GM18909 (cell line): ENCODE measurements at regions not wholly inside any gene's neighbourhood (a gene's known extent, or its start where the extent isn't known, plus 50 kb on each side); places are given as distances from the start of the nearest gene placed in this dataset.

Experiments used
- ATAC-seq: cut with Tn5 transposase; IDR thresholded peaks from one replicate; pipeline ENCODE4 v1.9.1; 2021; ENCODE audit warnings: mild to moderate bottlenecking; ENCODE audit not compliant: unreplicated experiment, poor library complexity

GRCh38 chr18:47604021-47604420, 326.4 kb downstream of the SMAD2 start:
- no peak for ATAC-seq

DNA sequence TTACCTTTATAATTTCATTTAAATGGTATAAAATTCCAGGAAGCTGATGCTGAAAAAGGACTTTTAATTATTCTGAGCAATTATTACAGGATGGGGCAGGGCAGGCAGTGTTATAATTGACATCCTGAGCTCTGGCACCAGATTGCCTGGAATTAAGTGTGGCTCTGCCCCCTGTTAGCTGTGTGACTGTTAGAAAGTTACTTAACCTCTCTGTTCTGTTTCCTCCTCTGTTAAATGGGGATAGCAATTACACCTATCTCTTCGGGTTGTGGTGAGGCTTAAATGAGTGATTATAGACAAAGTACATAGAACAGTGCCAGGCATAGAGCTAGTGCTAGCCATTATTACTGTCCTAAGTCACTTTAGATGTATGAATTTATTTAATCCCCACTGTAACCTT, 327.3 kb downstream of the SMAD2 start:
- ATAC-seq = no peak

GRCh38 chr18:47602273-47602897, 328.1 kb downstream of the SMAD2 start:
- ATAC-seq = no peak

- no peak for ATAC-seq
These were observed 328.7 kb downstream of the SMAD2 start for GRCh38 chr18:47601581-47602272.

GRCh38 chr18:47595831-47596501, 334.5 kb downstream of the SMAD2 start:
- no peak for ATAC-seq

DNA sequence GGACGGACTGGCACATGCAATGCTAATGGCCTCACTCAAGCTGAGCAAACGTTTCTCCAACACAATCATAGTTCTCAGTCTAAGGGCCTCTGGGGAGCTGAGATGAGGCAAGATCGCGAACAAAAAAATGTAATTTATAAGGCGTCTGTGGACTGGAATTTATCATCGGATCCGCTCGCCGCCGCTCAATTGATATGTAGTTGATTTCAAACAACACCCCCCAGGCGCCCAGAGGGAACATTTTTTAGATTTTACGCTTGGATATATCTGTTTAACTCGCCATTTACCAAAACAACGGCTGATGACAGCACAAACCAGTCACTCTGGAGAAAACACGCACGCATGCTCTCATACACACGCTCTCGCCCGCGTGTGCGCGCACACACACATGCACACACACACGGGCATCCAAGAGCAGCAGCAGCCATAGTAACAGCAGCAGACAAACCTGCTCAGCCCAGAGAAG, 335.8 kb downstream of the SMAD2 start:
- no peak for ATAC-seq

DNA sequence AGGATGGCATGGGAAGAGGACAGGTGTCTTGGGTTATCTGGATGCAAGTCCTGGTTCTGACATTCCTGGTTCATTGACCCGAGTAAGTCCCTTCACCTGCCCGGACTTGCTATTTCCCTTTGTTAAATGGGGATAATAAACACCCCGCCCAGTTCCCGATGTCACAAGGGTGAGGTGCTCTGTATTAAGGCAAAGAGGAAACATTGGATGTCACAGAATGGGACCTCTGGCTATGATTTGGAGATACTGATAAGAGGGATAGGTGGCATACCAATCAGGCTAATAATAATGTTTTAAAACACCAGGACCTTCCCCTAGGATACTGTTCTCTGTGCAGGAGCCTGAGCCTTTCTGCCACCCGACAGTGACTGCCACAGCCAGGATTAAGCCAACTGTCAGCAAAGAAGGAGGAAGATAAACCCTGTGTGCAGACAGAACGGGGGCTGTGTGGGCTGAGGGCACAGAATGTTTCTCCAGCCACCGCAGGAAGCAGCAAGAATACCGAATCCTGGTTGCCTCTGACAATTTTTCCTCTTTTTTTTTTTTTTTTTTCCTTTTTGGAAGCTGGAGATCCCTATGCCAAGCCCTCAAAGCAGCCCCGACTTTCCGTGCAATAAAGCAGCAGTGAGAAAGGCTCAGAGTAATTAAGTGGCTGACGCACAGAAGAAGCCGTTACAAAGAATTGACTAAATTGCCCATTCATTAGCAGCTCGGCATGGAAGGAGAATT, 336.6 kb downstream of the SMAD2 start:
- no peak for ATAC-seq

DNA sequence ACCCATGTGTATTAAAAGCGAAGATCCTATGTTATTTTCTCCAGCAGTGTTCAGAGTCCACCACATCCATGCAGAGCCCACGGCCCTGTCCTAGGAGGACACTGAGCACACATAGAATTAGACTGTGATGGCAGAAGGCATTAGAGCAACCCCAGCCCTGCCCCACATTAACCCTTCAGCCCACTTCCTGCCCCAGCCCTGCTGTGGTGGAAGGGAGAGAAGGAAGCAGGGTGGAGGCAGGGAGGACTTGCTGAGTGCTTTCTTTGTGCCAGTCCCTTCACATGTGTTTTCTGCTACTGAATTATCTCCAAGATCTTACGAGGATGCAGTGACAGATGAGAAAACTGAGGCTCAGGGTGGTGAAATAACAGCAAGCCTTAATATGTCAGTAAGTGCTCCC, 339.0 kb downstream of the SMAD2 start:
- no peak for ATAC-seq

GRCh38 chr18:47587587-47587986, 336.1 kb upstream of the SKOR2 start:
- ATAC-seq = no peak

GRCh38 chr18:47586418-47587070, 335.1 kb upstream of the SKOR2 start:
- ATAC-seq = no peak

GRCh38 chr18:47585914-47586313, 334.5 kb upstream of the SKOR2 start:
- ATAC-seq = no peak

- ATAC-seq = no peak
These were observed 333.7 kb upstream of the SKOR2 start for GRCh38 chr18:47585136-47585535.

GRCh38 chr18:47582093-47582492, 330.6 kb upstream of the SKOR2 start:
- no peak for ATAC-seq

- no peak for ATAC-seq
These were observed 326.1 kb upstream of the SKOR2 start for GRCh38 chr18:47577520-47577919.

- no peak for ATAC-seq
These were observed 323.5 kb upstream of the SKOR2 start for GRCh38 chr18:47574966-47575365.

DNA sequence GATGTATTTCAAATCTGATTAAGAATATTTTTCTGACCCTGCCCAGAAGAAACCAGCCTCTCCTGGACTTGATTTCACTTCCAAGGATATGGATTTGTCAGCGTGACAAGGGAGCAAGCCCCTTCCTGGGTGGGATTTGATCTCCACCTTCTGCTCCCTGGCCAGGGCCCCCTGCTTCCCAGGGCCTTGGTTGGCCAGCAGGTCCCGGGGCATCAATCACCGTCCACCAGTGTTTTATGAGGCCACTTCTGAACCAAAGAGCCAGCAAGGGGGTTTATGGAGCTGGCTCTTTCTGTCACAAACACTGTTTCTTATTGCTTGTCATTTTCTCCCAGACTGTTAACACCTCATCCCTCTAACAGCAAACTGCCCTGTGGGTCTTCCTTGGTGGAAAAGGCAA, 320.5 kb upstream of the SKOR2 start:
- ATAC-seq = no peak

DNA sequence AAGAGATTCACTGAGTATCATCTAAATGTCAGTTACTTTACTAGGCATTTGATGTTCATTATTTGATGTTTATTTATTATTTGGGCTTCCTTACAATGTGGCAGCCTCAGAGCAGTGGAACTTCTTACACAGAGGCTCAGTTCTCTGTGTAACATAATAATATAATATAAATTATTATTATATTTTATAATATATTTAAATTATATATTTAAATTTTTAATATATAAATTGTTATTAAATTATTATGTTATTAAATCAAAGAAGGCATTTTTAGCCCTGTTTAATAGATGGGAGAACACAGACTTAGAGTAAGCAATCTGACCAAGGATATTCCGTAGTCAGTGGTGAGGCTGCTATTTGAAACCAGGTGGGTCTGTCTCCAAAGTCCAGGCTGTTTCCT, 315.3 kb upstream of the SKOR2 start:
- no peak for ATAC-seq

DNA sequence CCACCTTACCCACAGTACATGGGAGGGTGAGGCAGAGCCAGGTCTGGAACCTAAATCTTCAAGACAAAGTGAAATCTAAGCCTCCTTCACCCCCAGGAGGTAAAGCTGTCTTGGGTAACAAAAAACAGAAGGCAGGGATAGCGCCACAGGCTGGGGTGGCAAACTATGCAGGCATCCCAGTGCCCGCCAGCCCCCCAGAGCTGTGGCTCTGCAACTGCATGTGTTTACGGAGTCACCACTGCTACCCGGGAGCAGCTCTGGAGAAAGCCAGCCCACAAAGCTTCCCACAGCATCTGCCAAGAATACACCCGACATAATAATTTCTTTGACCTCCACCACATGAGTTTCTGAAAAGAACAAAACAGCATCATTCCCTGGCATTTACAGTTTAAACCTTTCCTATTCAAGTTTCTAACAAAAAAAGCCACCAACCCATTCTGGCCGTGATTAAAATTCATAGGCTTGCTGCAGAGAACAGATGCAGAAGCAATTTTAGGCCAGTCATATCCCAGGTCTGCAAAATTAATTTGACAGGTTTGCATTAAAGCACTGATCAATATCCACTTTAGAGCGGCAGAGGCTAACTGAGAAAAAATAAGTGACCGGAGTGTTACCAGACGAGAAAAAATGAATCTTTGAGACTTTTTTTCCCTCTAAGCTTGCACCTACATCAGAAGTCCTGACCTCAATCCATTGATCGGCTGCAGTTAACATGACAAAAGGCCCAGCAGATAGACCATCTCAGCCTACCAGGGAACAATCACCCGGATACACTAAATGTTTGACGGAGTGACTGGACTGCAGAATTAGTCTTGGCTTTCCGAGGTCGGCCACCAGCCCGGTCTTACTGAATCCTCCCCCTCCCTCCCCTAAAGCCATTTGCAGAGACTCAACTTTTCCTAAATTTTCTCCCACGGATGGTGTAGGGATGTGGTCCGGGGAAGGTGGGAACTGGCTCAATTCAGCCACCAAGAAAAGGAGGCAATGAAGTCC, 309.6 kb upstream of the SKOR2 start:
- no peak for ATAC-seq

GRCh38 chr18:47558110-47558750, 306.8 kb upstream of the SKOR2 start:
- ATAC-seq = peak; percentile 94
